GM10266 (cell line): ENCODE measurements at regions not wholly inside any gene's neighbourhood (a gene's known extent, or its start where the extent isn't known, plus 50 kb on each side); places are given as distances from the start of the nearest gene placed in this dataset.

Experiments
- DNase-seq: peaks from one replicate; pipeline ENCODE4 v3.0.0; 2012; ENCODE audit errors: extremely low spot score
- CTCF ChIP-seq: IDR thresholded peaks from 2 replicates; pipeline ENCODE4 v1.5.1; 2012; ENCODE audit warnings: mild to moderate bottlenecking, low read depth; ENCODE audit not compliant: control insufficient read depth, insufficient read depth; ENCODE audit errors: missing control alignments

DNA sequence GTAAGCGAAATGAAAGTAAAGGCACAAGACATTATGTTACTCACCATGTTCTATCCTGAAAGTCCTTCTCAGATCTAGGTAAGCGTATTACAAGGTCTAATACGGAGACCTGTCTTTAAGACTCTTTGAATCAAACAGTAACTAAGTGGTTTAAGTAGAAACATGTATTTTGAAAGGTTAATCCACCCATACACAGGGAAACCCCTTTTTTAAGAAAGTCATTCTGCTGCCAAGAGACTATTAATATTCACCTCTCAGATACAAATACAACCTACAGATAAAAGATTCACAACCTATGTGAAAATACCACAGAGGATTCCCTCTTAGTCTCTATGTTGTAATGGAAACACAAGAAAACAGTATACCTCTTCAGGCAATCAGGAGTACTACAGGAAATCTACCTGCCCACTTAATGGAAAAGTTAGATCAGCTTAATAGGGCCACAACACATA, 63.2 kb upstream of the TNIP3 start:
- TF ChIP-seq CTCF = no peak
- DNase-seq = peak; percentile 19

DNA sequence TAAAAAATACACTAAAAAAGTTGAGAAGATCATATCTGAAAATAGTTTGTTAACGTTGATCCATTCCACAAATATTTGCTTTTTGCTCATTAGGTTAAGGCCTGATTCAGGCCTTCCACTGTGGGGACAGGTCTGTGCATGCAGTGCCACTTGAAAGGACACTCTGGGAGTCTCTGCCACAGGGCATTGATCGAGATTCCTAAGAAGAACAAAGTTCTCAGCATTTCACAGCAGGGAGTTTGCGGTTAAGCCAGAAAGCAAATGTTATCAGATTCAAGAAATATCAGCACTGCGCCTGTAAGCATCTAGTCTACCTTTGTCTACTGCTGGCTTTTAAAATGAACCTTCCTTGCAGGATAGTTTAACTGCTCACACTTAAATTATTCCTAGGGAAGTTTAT, 62.2 kb upstream of the TNIP3 start:
- no peak for TF ChIP-seq CTCF
- no peak for DNase-seq

GRCh38 chr4:121221608-121222007, 57.5 kb upstream of the TNIP3 start:
- TF ChIP-seq CTCF = no peak
- no peak for DNase-seq

DNA sequence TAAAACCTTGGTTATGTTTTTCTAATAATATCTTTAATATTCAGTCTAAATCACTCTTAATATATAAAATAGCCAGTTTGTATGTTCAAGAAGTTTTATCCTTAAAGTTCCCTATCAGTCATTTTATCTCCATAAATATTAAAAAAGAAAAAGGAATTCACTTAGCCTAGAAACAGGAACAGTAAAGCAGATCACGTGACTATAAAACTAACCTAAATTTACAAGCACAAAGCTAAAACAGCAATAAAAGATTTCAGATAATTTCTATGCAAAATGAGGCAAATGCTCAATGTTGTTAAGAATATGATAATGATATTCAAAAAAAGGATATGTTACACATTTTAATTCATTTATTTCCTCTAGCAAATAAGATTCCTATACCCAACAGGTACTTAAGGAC, 57.1 kb upstream of the TNIP3 start:
- DNase-seq = no peak
- TF ChIP-seq CTCF = no peak

DNA sequence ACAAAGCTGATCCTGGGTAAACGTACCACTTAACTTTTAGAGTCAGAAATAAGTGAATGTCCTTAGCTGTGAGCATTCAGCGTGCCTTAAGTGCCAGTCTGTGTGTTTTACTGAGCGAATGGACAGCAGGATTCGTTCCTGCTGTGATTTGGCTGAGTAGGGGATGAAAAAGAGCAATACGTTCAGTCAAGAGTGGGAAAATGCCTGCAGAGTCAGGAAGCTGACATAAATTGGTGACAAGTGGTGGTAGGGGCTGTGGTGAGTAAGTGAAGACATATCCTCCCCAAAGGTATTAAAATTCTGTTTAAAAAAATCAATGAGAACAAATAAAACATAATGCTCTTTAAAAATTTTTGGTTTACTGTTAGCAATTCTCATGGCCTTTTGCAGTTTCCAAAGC, 56.6 kb upstream of the TNIP3 start:
- no peak for TF ChIP-seq CTCF
- no peak for DNase-seq

- DNase-seq = no peak
- TF ChIP-seq CTCF = no peak
Observed at GRCh38 chr4:121219227-121219626, 55.1 kb upstream of the TNIP3 start.

GRCh38 chr4:121217351-121217750, 53.2 kb upstream of the TNIP3 start:
- no peak for DNase-seq
- no peak for TF ChIP-seq CTCF
